IMR-90 (cell line): ENCODE measurements at regions not wholly inside any gene's neighbourhood (a gene's known extent, or its start where the extent isn't known, plus 50 kb on each side); places are given as distances from the start of the nearest gene placed in this dataset.

ENCODE experiments used
- ATAC-seq: fragments of 200-7000 bp; cut with Tn5 transposase; 2 replicates; pipeline ENCODE4 v1.9.1; 2020; ENCODE audit warnings: low read depth, mild to moderate bottlenecking, moderate library complexity
- BruUV-seq: library from RNA; stranded (reverse); fragments of 400-500 nt; replicated peaks from 2 replicates; lab custom pipeline; 2021; lab: Mats Ljungman, UMichigan
- CTCF ChIA-PET: fragments of 300-600 bp; formaldehyde crosslinking; extraction: SDS; loops from one replicate; lab custom pipeline; 2021; ENCODE audit warnings: antibody characterized with exemption; lab: Yijun Ruan, JAX
- POLR2A ChIA-PET: fragments of 300-600 bp; sonication (Branson Sonifier 250); formaldehyde crosslinking; loops from one replicate; lab custom pipeline; 2022; ENCODE audit warnings: antibody characterized with exemption; ENCODE audit not compliant: unreplicated experiment; lab: Charles Lee
- DNase-seq: peaks from one replicate; pipeline ENCODE4 v3.0.0; 2013
- H2AFZ ChIP-seq: replicated peaks from 2 replicates; pipeline ENCODE3; 2013; ENCODE audit warnings: low read length, mild to moderate bottlenecking; ENCODE audit not compliant: poor library complexity
- H2AK5ac ChIP-seq: 2 replicates; pipeline ENCODE4 v1.6.1; 2013; ENCODE audit warnings: low read depth, low read length, inconsistent platforms
- H2AK9ac ChIP-seq: replicated peaks from 2 replicates; pipeline ENCODE3; 2013; ENCODE audit warnings: mild to moderate bottlenecking, low read depth, low read length, moderate library complexity; ENCODE audit not compliant: poor library complexity
- H2BK120ac ChIP-seq: 2 replicates; pipeline ENCODE4 v1.6.1; 2013; ENCODE audit warnings: low read depth, low read length, inconsistent platforms
- H2BK15ac ChIP-seq: 3 replicates; pipeline ENCODE4 v1.6.1; 2013; ENCODE audit warnings: low read depth, low read length, inconsistent platforms
- H2BK20ac ChIP-seq: 2 replicates; pipeline ENCODE4 v1.6.1; 2013; ENCODE audit warnings: low read depth, mild to moderate bottlenecking, inconsistent platforms, low read length, moderate library complexity
- H2BK5ac ChIP-seq: 2 replicates; pipeline ENCODE4 v1.6.1; 2013; ENCODE audit warnings: mild to moderate bottlenecking, low read depth, low read length, inconsistent platforms; ENCODE audit not compliant: poor library complexity, severe bottlenecking
- H3K14ac ChIP-seq: replicated peaks from 2 replicates; pipeline ENCODE4 v1.6.1; 2013; ENCODE audit warnings: low read depth, low read length, inconsistent platforms
- H3K18ac ChIP-seq: 2 replicates; pipeline ENCODE4 v1.6.1; 2013; ENCODE audit warnings: low read depth, low read length, control low read depth
- H3K23ac ChIP-seq: 2 replicates; pipeline ENCODE4 v1.6.1; 2013; ENCODE audit warnings: low read depth, low read length, inconsistent platforms
- H3K27ac ChIP-seq: 2 replicates; pipeline ENCODE4 v1.5.1; 2013; ENCODE audit warnings: mild to moderate bottlenecking, control low read depth, low read length; ENCODE audit not compliant: insufficient read depth
- H3K27me3 ChIP-seq: 2 replicates; pipeline ENCODE4 v1.6.1; 2013; ENCODE audit warnings: low read length; ENCODE audit not compliant: control insufficient read depth, insufficient read depth
- H3K36me3 ChIP-seq: 2 replicates; pipeline ENCODE4 v1.6.1; 2013; ENCODE audit warnings: low read length, mixed read lengths; ENCODE audit not compliant: control insufficient read depth, insufficient read depth
- H3K4ac ChIP-seq: 2 replicates; pipeline ENCODE4 v1.6.1; 2013; ENCODE audit warnings: low read depth, low read length, inconsistent platforms
- H3K4me1 ChIP-seq: 2 replicates; pipeline ENCODE4 v1.6.1; 2013; ENCODE audit warnings: low read length, mixed read lengths; ENCODE audit not compliant: control insufficient read depth, insufficient read depth
- H3K4me2 ChIP-seq: 2 replicates; pipeline ENCODE4 v1.6.1; 2013; ENCODE audit warnings: low read depth, mild to moderate bottlenecking, control low read depth, low read length, moderate library complexity
- H3K4me3 ChIP-seq: 2 replicates; pipeline ENCODE4 v1.5.1; 2013; ENCODE audit warnings: low read depth, mild to moderate bottlenecking, control low read depth, low read length, moderate library complexity; ENCODE audit not compliant: insufficient read depth
- H3K56ac ChIP-seq: 2 replicates; pipeline ENCODE4 v1.6.1; 2013; ENCODE audit warnings: low read length, inconsistent platforms; ENCODE audit not compliant: insufficient read depth; ENCODE audit errors: extremely low read depth
- H3K79me1 ChIP-seq, 2 experiments: 2 replicates each; pipeline ENCODE4 v1.6.1; 2013; ENCODE audit warnings: low read length in 2 of 2, inconsistent platforms in 1 of 2, low read depth in 1 of 2
- H3K9ac ChIP-seq: 2 replicates; pipeline ENCODE4 v1.6.1; 2013; ENCODE audit warnings: low read depth, low read length, control low read depth
- H3K9me1 ChIP-seq: 2 replicates; pipeline ENCODE4 v1.6.1; 2013; ENCODE audit warnings: low read length, inconsistent platforms; ENCODE audit not compliant: insufficient read depth
- H3K9me3 ChIP-seq: 2 replicates; pipeline ENCODE4 v1.6.1; 2013; ENCODE audit warnings: low read length; ENCODE audit not compliant: control insufficient read depth, insufficient read depth
- H4K20me1 ChIP-seq: 2 replicates; pipeline ENCODE4 v1.6.1; 2013; ENCODE audit warnings: low read length, inconsistent platforms; ENCODE audit not compliant: insufficient read depth
- H4K5ac ChIP-seq: 2 replicates; pipeline ENCODE4 v1.6.1; 2013; ENCODE audit warnings: mild to moderate bottlenecking, low read depth, low read length, control low read depth
- H4K8ac ChIP-seq, 2 experiments: 2 replicates each; pipeline ENCODE4 v1.6.1; 2013; ENCODE audit warnings: low read depth in 2 of 2, low read length in 2 of 2, control low read depth in 1 of 2, inconsistent platforms in 1 of 2
- H4K91ac ChIP-seq: 2 replicates; pipeline ENCODE4 v1.6.1; 2013; ENCODE audit warnings: low read depth, low read length, inconsistent platforms; ENCODE audit not compliant: insufficient read depth
- BHLHE40 ChIP-seq: fragments of 150-350 bp; IDR thresholded peaks from 2 replicates; pipeline ENCODE4 v1.6.1; 2016; ENCODE audit warnings: mild to moderate bottlenecking, low read depth, low read length
- CEBPB ChIP-seq: IDR thresholded peaks from 2 replicates; pipeline ENCODE4 v1.6.1; 2012; ENCODE audit warnings: low read depth, low read length, improper control_type of control experiment
- CHD1 ChIP-seq: IDR thresholded peaks from 2 replicates; pipeline ENCODE4 v1.6.1; 2012; ENCODE audit warnings: low read depth, low read length, improper control_type of control experiment
- FOS ChIP-seq: fragments of 150-350 bp; IDR thresholded peaks from 2 replicates; pipeline ENCODE4 v1.6.1; 2016; ENCODE audit warnings: low read depth, low read length
- MAFK ChIP-seq: IDR thresholded peaks from 2 replicates; pipeline ENCODE4 v1.6.1; 2012; ENCODE audit warnings: low read depth, low read length, improper control_type of control experiment
- MAZ ChIP-seq: IDR thresholded peaks from 2 replicates; pipeline ENCODE4 v1.6.1; 2012; ENCODE audit warnings: low read depth, mild to moderate bottlenecking, low read length, improper control_type of control experiment, moderate library complexity, borderline replicate concordance
- MXI1 ChIP-seq: IDR thresholded peaks from 2 replicates; pipeline ENCODE4 v1.6.1; 2012; ENCODE audit warnings: low read depth, mild to moderate bottlenecking, low read length, moderate library complexity, borderline replicate concordance
- NFE2L2 ChIP-seq: fragments of 150-350 bp; IDR thresholded peaks from 2 replicates; pipeline ENCODE4 v1.6.1; 2016; ENCODE audit warnings: low read depth, mild to moderate bottlenecking, low read length
- POLR2A ChIP-seq: IDR thresholded peaks from 2 replicates; pipeline ENCODE4 v1.6.1; 2012; ENCODE audit warnings: mild to moderate bottlenecking, low read depth, low read length
- RAD21 ChIP-seq: IDR thresholded peaks from 2 replicates; pipeline ENCODE4 v1.6.1; 2012; ENCODE audit warnings: low read length, improper control_type of control experiment
- RCOR1 ChIP-seq: IDR thresholded peaks from 2 replicates; pipeline ENCODE4 v1.6.1; 2012; ENCODE audit warnings: mild to moderate bottlenecking, low read length, improper control_type of control experiment; ENCODE audit not compliant: insufficient replicate concordance
- RFX5 ChIP-seq: IDR thresholded peaks from 2 replicates; pipeline ENCODE4 v1.8.0; 2012; ENCODE audit warnings: low read depth, mild to moderate bottlenecking, low read length, moderate library complexity
- SMC3 ChIP-seq: fragments of 150-350 bp; IDR thresholded peaks from 2 replicates; pipeline ENCODE4 v1.6.1; 2016; ENCODE audit warnings: low read depth, mild to moderate bottlenecking, antibody characterized with exemption, low read length, moderate library complexity
- WGBS, 2 experiments: methylation state at CpG; one replicate each; pipeline versions ENCODE4 v1.1.5 to v1.1.7; 2013; ENCODE audit warnings: missing lambda C conversion rate in 2 of 2; ENCODE audit not compliant: insufficient read length in 1 of 2; ENCODE audit errors: extremely low coverage in 2 of 2; 5-methylcytosine and 5-hydroxymethylcytosine counted together
- dilution Hi-C: fragments of 300-500 bp; cut with HindIII; formaldehyde crosslinking; loops from one replicate; pipeline ENCODE4 v1.14.3; 2018; ENCODE audit warnings: low sequenced_read_pairs; ENCODE audit not compliant: unreplicated experiment
- in situ Hi-C: fragments of 300-500 bp; cut with MboI; formaldehyde crosslinking; loops from 3 replicates; pipeline ENCODE4 v1.14.3; 2019; ENCODE audit warnings: low sequenced_read_pairs, inconsistent platforms, mixed read lengths
- intact Hi-C: fragments of 100-400 bp; cut with micrococcal nuclease; formaldehyde crosslinking; loops from 2 replicates; pipeline ENCODE4 v1.10.0; 2022
- TF ChIP-seq, protein P1 (sequence below): conservative IDR thresholded peaks from 2 replicates; pipeline ENCODE4 v1.5.1; 2012; ENCODE audit warnings: mild to moderate bottlenecking, low read depth, low read length, improper control_type of control experiment
- TF ChIP-seq, protein P2 (sequence below): fragments of 150-350 bp; IDR thresholded peaks from 2 replicates; pipeline ENCODE4 v1.6.1; 2017; ENCODE audit warnings: mild to moderate bottlenecking, antibody characterized with exemption, low read length, low read depth
- TF ChIP-seq, protein P3 (sequence below): fragments of 150-350 bp; IDR thresholded peaks from 2 replicates; pipeline ENCODE4 v1.6.1; 2016; ENCODE audit warnings: low read depth, mild to moderate bottlenecking, low read length, moderate library complexity, borderline replicate concordance

DNA sequence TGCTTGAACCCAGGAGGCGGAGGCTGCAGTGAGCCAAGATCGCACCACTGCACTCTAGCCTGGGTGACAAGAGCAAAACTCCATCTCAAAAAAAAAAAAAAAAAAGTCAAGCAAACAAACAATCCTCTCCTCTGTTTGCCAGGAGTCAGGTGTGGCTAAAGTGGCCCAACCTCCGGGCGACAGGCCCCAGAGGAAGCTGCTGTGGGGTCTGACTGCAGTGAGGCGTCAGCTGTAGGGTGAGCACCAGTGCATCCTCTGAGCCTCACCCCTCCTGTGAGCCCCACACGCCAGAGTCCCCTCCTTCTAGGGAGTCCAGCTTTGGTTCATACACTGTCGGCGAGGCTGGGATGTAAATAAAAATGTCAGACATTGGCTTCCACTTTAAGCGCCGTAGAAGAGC, 76.5 kb upstream of the HS6ST1 start:
- no peak overlapping the region for H4K91ac ChIP-seq
- H3K36me3 ChIP-seq: no peaks in the 10 kb centered on the region
- ATAC-seq (no peak), DNase-seq (no peak)
- peaks cover 4% of the 10 kb centered on the region; the same call in 1 of the 2 replicates for H3K9me1 ChIP-seq
- WGBS, 2 experiments: 86% methylated on average over 5 of the region's 10 CpGs; no CpG with 5 or more reads in 1 of the 2 experiments
- H3K14ac ChIP-seq: no peak overlapping the region
- no peak overlapping the region for H3K56ac ChIP-seq
- H4K8ac ChIP-seq: no peak overlapping the region
- no peak overlapping the region for H3K18ac ChIP-seq
- H3K9ac ChIP-seq: no peak overlapping the region
- H4K5ac ChIP-seq: no peak overlapping the region
- H2AK9ac ChIP-seq: no peak overlapping the region
- H3K23ac ChIP-seq: no peak overlapping the region
- H3K9me3 ChIP-seq: no peaks in the 10 kb centered on the region
- dilution Hi-C loops: no loop called here
- H3K4me3 ChIP-seq: no peak overlapping the region
- intact Hi-C loops: no loop called here
- H4K20me1 ChIP-seq: no peaks in the 10 kb centered on the region
- no peak overlapping the region for H2BK15ac ChIP-seq
- BruUV-seq: no TSS peak
- H2BK120ac ChIP-seq: no peak overlapping the region
- CTCF ChIA-PET: no interaction called here
- H2AFZ ChIP-seq: no peak overlapping the region
- POLR2A ChIA-PET: no interaction called here
- H3K4ac ChIP-seq: no peak overlapping the region
- peaks cover 5% of the 10 kb centered on the region for H3K4me1 ChIP-seq
- H2BK5ac ChIP-seq: no peak overlapping the region
- no peak overlapping the region for H3K27ac ChIP-seq
- no peak overlapping the region for H3K4me2 ChIP-seq
- no peaks in the 10 kb centered on the region for H3K27me3 ChIP-seq
- no peak overlapping the region for H2AK5ac ChIP-seq
- H3K79me1 ChIP-seq: no peaks in the 10 kb centered on the region
- in situ Hi-C loops: no loop called here
- H2BK20ac ChIP-seq: no peak overlapping the region
- no peak for TF ChIP-seq RFX5
- TF ChIP-seq RAD21: no peak
- TF ChIP-seq SMC3: no peak
- TF ChIP-seq MAFK: no peak
- no peak for TF ChIP-seq CHD1
- TF ChIP-seq RCOR1: no peak
- no peak for TF ChIP-seq MAZ
- no peak for TF ChIP-seq BHLHE40
- no peak for TF ChIP-seq NFE2L2
- TF ChIP-seq, protein P1, sequence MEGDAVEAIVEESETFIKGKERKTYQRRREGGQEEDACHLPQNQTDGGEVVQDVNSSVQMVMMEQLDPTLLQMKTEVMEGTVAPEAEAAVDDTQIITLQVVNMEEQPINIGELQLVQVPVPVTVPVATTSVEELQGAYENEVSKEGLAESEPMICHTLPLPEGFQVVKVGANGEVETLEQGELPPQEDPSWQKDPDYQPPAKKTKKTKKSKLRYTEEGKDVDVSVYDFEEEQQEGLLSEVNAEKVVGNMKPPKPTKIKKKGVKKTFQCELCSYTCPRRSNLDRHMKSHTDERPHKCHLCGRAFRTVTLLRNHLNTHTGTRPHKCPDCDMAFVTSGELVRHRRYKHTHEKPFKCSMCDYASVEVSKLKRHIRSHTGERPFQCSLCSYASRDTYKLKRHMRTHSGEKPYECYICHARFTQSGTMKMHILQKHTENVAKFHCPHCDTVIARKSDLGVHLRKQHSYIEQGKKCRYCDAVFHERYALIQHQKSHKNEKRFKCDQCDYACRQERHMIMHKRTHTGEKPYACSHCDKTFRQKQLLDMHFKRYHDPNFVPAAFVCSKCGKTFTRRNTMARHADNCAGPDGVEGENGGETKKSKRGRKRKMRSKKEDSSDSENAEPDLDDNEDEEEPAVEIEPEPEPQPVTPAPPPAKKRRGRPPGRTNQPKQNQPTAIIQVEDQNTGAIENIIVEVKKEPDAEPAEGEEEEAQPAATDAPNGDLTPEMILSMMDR: no peak
- TF ChIP-seq, protein P2, sequence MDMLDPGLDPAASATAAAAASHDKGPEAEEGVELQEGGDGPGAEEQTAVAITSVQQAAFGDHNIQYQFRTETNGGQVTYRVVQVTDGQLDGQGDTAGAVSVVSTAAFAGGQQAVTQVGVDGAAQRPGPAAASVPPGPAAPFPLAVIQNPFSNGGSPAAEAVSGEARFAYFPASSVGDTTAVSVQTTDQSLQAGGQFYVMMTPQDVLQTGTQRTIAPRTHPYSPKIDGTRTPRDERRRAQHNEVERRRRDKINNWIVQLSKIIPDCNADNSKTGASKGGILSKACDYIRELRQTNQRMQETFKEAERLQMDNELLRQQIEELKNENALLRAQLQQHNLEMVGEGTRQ: no peak
- TF ChIP-seq MXI1: no peak
- TF ChIP-seq CEBPB: no peak
- TF ChIP-seq POLR2A: no peak
- no peak for TF ChIP-seq FOS
- TF ChIP-seq, protein P3, sequence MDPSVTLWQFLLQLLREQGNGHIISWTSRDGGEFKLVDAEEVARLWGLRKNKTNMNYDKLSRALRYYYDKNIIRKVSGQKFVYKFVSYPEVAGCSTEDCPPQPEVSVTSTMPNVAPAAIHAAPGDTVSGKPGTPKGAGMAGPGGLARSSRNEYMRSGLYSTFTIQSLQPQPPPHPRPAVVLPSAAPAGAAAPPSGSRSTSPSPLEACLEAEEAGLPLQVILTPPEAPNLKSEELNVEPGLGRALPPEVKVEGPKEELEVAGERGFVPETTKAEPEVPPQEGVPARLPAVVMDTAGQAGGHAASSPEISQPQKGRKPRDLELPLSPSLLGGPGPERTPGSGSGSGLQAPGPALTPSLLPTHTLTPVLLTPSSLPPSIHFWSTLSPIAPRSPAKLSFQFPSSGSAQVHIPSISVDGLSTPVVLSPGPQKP: no peak
